Activated CD4-positive, alpha-beta memory T cell treated with anti-CD3 and anti-CD28 coated beads for 36 hours (primary cell): ENCODE measurements at regions not wholly inside any gene's neighbourhood (a gene's known extent, or its start where the extent isn't known, plus 50 kb on each side); places are given as distances from the start of the nearest gene placed in this dataset.
"Not testable (repeated sequence)": the region's sequence is repeated elsewhere in the genome, so short reads cannot be mapped to it uniquely, and the experiment has no call there.

Experiments used
- CTCF ChIA-PET: fragments of 350-600 bp; sonication (Branson Sonifier 250); formaldehyde crosslinking; loops from one replicate; lab custom pipeline; 2021; ENCODE audit warnings: antibody characterized with exemption, inconsistent platforms; lab: Charles Lee
- POLR2A ChIA-PET: fragments of 350-600 bp; sonication (Branson Sonifier 250); formaldehyde crosslinking; loops from one replicate; lab custom pipeline; 2021; ENCODE audit warnings: antibody characterized with exemption; lab: Charles Lee
- DNase-seq: peaks from one replicate; pipeline ENCODE4 v3.0.0-alpha.2; 2020
- H3K27ac Mint-ChIP-seq: one replicate; pipeline ENCODE4 v1.8.0; 2021; ENCODE audit warnings: mixed read lengths
- H3K27me3 Mint-ChIP-seq: one replicate; pipeline ENCODE4 v1.8.0; 2021; ENCODE audit warnings: mixed read lengths
- H3K36me3 Mint-ChIP-seq: one replicate; pipeline ENCODE4 v1.8.0; 2021; ENCODE audit warnings: mixed read lengths
- H3K4me1 Mint-ChIP-seq: one replicate; pipeline ENCODE4 v1.8.0; 2021; ENCODE audit warnings: low read depth, mixed read lengths
- H3K4me3 Mint-ChIP-seq: one replicate; pipeline ENCODE4 v1.8.0; 2021; ENCODE audit warnings: mild to moderate bottlenecking, mixed read lengths
- H3K9me3 Mint-ChIP-seq: one replicate; pipeline ENCODE4 v1.8.0; 2021; ENCODE audit warnings: mixed read lengths
- intact Hi-C: fragments of 100-400 bp; cut with micrococcal nuclease; formaldehyde crosslinking; loops from one replicate; pipeline ENCODE4 v1.15.1; 2023

GRCh38 chr1:143867590-143868220 lies 104.1 kb downstream of the FAM72C start:
- H3K36me3 Mint-ChIP-seq, H3K4me1 Mint-ChIP-seq, POLR2A ChIA-PET, H3K4me3 Mint-ChIP-seq, intact Hi-C loops, H3K27ac Mint-ChIP-seq, H3K27me3 Mint-ChIP-seq, CTCF ChIA-PET, DNase-seq, H3K9me3 Mint-ChIP-seq: not testable (repeated sequence)

GRCh38 chr1:143863901-143864520 lies 107.8 kb downstream of the FAM72C start:
- H3K4me3 Mint-ChIP-seq, H3K27ac Mint-ChIP-seq, intact Hi-C loops, POLR2A ChIA-PET, H3K9me3 Mint-ChIP-seq, H3K27me3 Mint-ChIP-seq, H3K4me1 Mint-ChIP-seq, H3K36me3 Mint-ChIP-seq, CTCF ChIA-PET: not testable (repeated sequence)
- peak; percentile 10 for DNase-seq

GRCh38 chr1:143862722-143863121 lies 109.1 kb downstream of the FAM72C start:
- H3K36me3 Mint-ChIP-seq, H3K4me1 Mint-ChIP-seq, intact Hi-C loops, POLR2A ChIA-PET, DNase-seq, H3K27ac Mint-ChIP-seq, H3K9me3 Mint-ChIP-seq, H3K4me3 Mint-ChIP-seq, H3K27me3 Mint-ChIP-seq, CTCF ChIA-PET: not testable (repeated sequence)

GRCh38 chr1:143861306-143861705 lies 110.5 kb downstream of the FAM72C start:
- DNase-seq, H3K36me3 Mint-ChIP-seq, H3K27me3 Mint-ChIP-seq, POLR2A ChIA-PET, H3K9me3 Mint-ChIP-seq, CTCF ChIA-PET, H3K4me1 Mint-ChIP-seq, H3K4me3 Mint-ChIP-seq, intact Hi-C loops, H3K27ac Mint-ChIP-seq: not testable (repeated sequence)

GRCh38 chr1:143855867-143856266 lies 115.9 kb downstream of the FAM72C start:
- H3K4me1 Mint-ChIP-seq, H3K4me3 Mint-ChIP-seq, DNase-seq, POLR2A ChIA-PET, H3K27ac Mint-ChIP-seq, H3K36me3 Mint-ChIP-seq, intact Hi-C loops, CTCF ChIA-PET, H3K9me3 Mint-ChIP-seq, H3K27me3 Mint-ChIP-seq: not testable (repeated sequence)

- DNase-seq, H3K27me3 Mint-ChIP-seq, H3K4me3 Mint-ChIP-seq, CTCF ChIA-PET, POLR2A ChIA-PET, intact Hi-C loops, H3K9me3 Mint-ChIP-seq, H3K4me1 Mint-ChIP-seq, H3K27ac Mint-ChIP-seq, H3K36me3 Mint-ChIP-seq: not testable (repeated sequence)
Measured at GRCh38 chr1:143854069-143854468, 117.7 kb downstream of the FAM72C start.

GRCh38 chr1:143850637-143851036 lies 121.1 kb downstream of the FAM72C start:
- H3K27me3 Mint-ChIP-seq, H3K27ac Mint-ChIP-seq, H3K9me3 Mint-ChIP-seq, CTCF ChIA-PET, H3K4me1 Mint-ChIP-seq, DNase-seq, H3K36me3 Mint-ChIP-seq, H3K4me3 Mint-ChIP-seq, POLR2A ChIA-PET, intact Hi-C loops: not testable (repeated sequence)

- H3K4me3 Mint-ChIP-seq, POLR2A ChIA-PET, H3K9me3 Mint-ChIP-seq, DNase-seq, intact Hi-C loops, H3K36me3 Mint-ChIP-seq, H3K27ac Mint-ChIP-seq, H3K27me3 Mint-ChIP-seq, CTCF ChIA-PET, H3K4me1 Mint-ChIP-seq: not testable (repeated sequence)
Measured at GRCh38 chr1:143848859-143849258, 122.9 kb downstream of the FAM72C start.

- intact Hi-C loops, DNase-seq, H3K4me3 Mint-ChIP-seq, H3K36me3 Mint-ChIP-seq, H3K4me1 Mint-ChIP-seq, H3K9me3 Mint-ChIP-seq, CTCF ChIA-PET, POLR2A ChIA-PET, H3K27me3 Mint-ChIP-seq, H3K27ac Mint-ChIP-seq: not testable (repeated sequence)
Measured at GRCh38 chr1:143845193-143845592, 126.6 kb downstream of the FAM72C start.

GRCh38 chr1:143842058-143842457 lies 129.7 kb downstream of the FAM72C start:
- H3K4me1 Mint-ChIP-seq, H3K36me3 Mint-ChIP-seq, H3K27me3 Mint-ChIP-seq, H3K4me3 Mint-ChIP-seq, POLR2A ChIA-PET, CTCF ChIA-PET, DNase-seq, intact Hi-C loops, H3K27ac Mint-ChIP-seq, H3K9me3 Mint-ChIP-seq: not testable (repeated sequence)

GRCh38 chr1:143839182-143839581 lies 132.6 kb downstream of the FAM72C start:
- H3K4me1 Mint-ChIP-seq, H3K36me3 Mint-ChIP-seq, DNase-seq, intact Hi-C loops, CTCF ChIA-PET, H3K9me3 Mint-ChIP-seq, H3K4me3 Mint-ChIP-seq, H3K27ac Mint-ChIP-seq, POLR2A ChIA-PET: not testable (repeated sequence)
- H3K27me3 Mint-ChIP-seq: peaks cover 11% of the 10 kb centered on the region

GRCh38 chr1:143838598-143838929 lies 133.2 kb downstream of the FAM72C start:
- H3K27ac Mint-ChIP-seq, H3K9me3 Mint-ChIP-seq, DNase-seq, H3K4me1 Mint-ChIP-seq, intact Hi-C loops, POLR2A ChIA-PET, CTCF ChIA-PET, H3K36me3 Mint-ChIP-seq, H3K4me3 Mint-ChIP-seq: not testable (repeated sequence)
- H3K27me3 Mint-ChIP-seq: peaks cover 11% of the 10 kb centered on the region

GRCh38 chr1:143837924-143838597 lies 133.7 kb downstream of the FAM72C start:
- intact Hi-C loops, H3K27ac Mint-ChIP-seq, CTCF ChIA-PET, H3K36me3 Mint-ChIP-seq, POLR2A ChIA-PET, H3K4me3 Mint-ChIP-seq, H3K4me1 Mint-ChIP-seq, DNase-seq, H3K9me3 Mint-ChIP-seq: not testable (repeated sequence)
- peaks cover 11% of the 10 kb centered on the region for H3K27me3 Mint-ChIP-seq
